GM18505 (cell line): ENCODE measurements at regions not wholly inside any gene's neighbourhood (a gene's known extent, or its start where the extent isn't known, plus 50 kb on each side); places are given as distances from the start of the nearest gene placed in this dataset.

Experiments
- ATAC-seq: cut with Tn5 transposase; IDR thresholded peaks from one replicate; pipeline ENCODE4 v1.9.1; 2021; ENCODE audit not compliant: unreplicated experiment
- POLR2A ChIP-seq: IDR thresholded peaks from 4 replicates; pipeline ENCODE4 v1.6.1; 2011; ENCODE audit warnings: borderline replicate concordance; ENCODE audit not compliant: insufficient read depth, insufficient read length; ENCODE audit errors: extremely low read depth

GRCh38 chrX:42973321-42973720 lies 195.4 kb upstream of the PPP1R2C start:
- no peak for ATAC-seq
- TF ChIP-seq POLR2A = no peak

GRCh38 chrX:42975906-42976305 lies 197.9 kb upstream of the PPP1R2C start:
- no peak for TF ChIP-seq POLR2A
- no peak for ATAC-seq

- no peak for TF ChIP-seq POLR2A
- ATAC-seq = no peak
Measured at GRCh38 chrX:42976746-42977366, 198.9 kb upstream of the PPP1R2C start.

GRCh38 chrX:42978655-42979379 lies 200.9 kb upstream of the PPP1R2C start:
- no peak for ATAC-seq
- no peak for TF ChIP-seq POLR2A

- no peak for ATAC-seq
- TF ChIP-seq POLR2A = no peak
Measured at GRCh38 chrX:42988700-42989099, 210.7 kb upstream of the PPP1R2C start.

GRCh38 chrX:42992199-42992943 lies 214.4 kb upstream of the PPP1R2C start:
- no peak for TF ChIP-seq POLR2A

GRCh38 chrX:42996861-42997260 lies 218.9 kb upstream of the PPP1R2C start:
- ATAC-seq = no peak
- no peak for TF ChIP-seq POLR2A

More at GRCh38 chrX:42992199-42992943, 214.4 kb upstream of the PPP1R2C start:
- ATAC-seq = no peak

- no peak for TF ChIP-seq POLR2A
- ATAC-seq = no peak
Measured at GRCh38 chrX:43000121-43000520, 222.2 kb upstream of the PPP1R2C start.

GRCh38 chrX:43002526-43003203 lies 224.7 kb upstream of the PPP1R2C start:
- no peak for TF ChIP-seq POLR2A
- peak; percentile 94 for ATAC-seq

GRCh38 chrX:43003204-43003565 lies 225.2 kb upstream of the PPP1R2C start:
- peak; percentile 19 for ATAC-seq
- no peak for TF ChIP-seq POLR2A

GRCh38 chrX:43003939-43004338 lies 226.0 kb upstream of the PPP1R2C start:
- no peak for TF ChIP-seq POLR2A
- ATAC-seq = no peak

GRCh38 chrX:43005561-43005960 lies 227.6 kb upstream of the PPP1R2C start:
- ATAC-seq = no peak
- no peak for TF ChIP-seq POLR2A

GRCh38 chrX:43008356-43008755 lies 230.4 kb upstream of the PPP1R2C start:
- ATAC-seq = no peak
- TF ChIP-seq POLR2A = no peak
